ENCODE measurements at regions not wholly inside any gene's neighbourhood (a gene's known extent, or its start where the extent isn't known, plus 50 kb on each side); places are given as distances from the start of the nearest gene placed in this dataset.

DNA sequence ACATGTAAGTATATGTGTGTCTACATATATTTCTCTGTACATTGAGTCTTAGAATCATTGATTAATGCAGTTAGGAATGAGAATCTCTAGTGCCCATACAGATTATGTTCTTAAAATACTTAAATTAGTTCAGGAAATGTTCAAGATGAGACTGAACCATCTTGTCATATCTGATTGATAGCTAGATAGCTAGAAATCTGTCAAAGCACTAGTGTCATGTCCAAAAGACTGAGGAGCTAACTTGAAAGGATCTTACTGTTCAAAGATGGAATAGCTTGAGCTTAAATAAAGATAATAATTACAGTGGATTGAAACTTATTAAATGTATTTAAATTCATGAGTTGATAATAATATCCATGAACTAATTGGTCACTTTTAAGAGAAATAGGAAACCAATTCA, 191.7 kb upstream of the TCF21 start:
- no peak for DNase-seq
- TF ChIP-seq POLR2A (IDR thresholded peaks at IDR 0.05) (no peak), POLR2AphosphoS5 (IDR thresholded peaks at IDR 0.05) (no peak)
- TF ChIP-seq, protein P1, sequence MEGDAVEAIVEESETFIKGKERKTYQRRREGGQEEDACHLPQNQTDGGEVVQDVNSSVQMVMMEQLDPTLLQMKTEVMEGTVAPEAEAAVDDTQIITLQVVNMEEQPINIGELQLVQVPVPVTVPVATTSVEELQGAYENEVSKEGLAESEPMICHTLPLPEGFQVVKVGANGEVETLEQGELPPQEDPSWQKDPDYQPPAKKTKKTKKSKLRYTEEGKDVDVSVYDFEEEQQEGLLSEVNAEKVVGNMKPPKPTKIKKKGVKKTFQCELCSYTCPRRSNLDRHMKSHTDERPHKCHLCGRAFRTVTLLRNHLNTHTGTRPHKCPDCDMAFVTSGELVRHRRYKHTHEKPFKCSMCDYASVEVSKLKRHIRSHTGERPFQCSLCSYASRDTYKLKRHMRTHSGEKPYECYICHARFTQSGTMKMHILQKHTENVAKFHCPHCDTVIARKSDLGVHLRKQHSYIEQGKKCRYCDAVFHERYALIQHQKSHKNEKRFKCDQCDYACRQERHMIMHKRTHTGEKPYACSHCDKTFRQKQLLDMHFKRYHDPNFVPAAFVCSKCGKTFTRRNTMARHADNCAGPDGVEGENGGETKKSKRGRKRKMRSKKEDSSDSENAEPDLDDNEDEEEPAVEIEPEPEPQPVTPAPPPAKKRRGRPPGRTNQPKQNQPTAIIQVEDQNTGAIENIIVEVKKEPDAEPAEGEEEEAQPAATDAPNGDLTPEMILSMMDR (IDR thresholded peaks at IDR 0.05 in 8 of 11, conservative IDR thresholded peaks at IDR 0.05 in 3 of 11) = no peak
- H3K27me3 ChIP-seq (replicated peaks in 1 of 7) = no peaks in the 10 kb centered on the region
- no peak overlapping the region for H3K27ac ChIP-seq
- no peak overlapping the region for H3K4me3 ChIP-seq
- no peaks in the 10 kb centered on the region for H3K4me1 ChIP-seq
- no peaks in the 10 kb centered on the region for H3K36me3 ChIP-seq
- H3K9me3 ChIP-seq = peaks cover 0 to 5% (median 0%) of the 10 kb centered on the region in 8 donors
- intact Hi-C loops (cut with DNase I; ENCODE audit: low total_unique reads) = no loop called here

DNA sequence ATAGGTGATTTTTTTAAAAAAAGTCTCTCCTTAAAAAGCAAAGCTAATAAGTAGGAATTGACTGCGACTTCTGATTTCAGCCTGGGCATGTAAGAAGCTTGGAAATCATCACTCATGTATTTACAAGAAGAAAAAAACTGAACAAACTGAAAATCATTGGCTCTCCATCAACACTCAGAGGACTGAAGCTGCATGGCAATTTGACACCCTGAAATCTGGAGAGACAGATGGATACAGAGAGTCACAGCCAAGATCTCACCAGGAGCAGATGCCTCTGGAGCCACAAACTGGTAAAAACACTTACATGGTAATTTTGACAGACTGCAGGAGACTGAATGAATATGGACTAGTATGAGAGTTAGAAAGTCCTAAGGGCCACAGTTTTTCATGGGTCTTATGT, 191.2 kb upstream of the TCF21 start:
- Histone ChIP-seq H3K27ac (no peak overlapping the region), H3K4me3 (no peak overlapping the region), H3K27me3 (replicated peaks in 1 of 7) (no peaks in the 10 kb centered on the region), H3K9me3 (peaks cover 0 to 5% (median 0%) of the 10 kb centered on the region in 8 donors), H3K36me3 (no peaks in the 10 kb centered on the region), H3K4me1 (no peaks in the 10 kb centered on the region)
- TF ChIP-seq, protein P1 (IDR thresholded peaks at IDR 0.05 in 8 of 11, conservative IDR thresholded peaks at IDR 0.05 in 3 of 11) = no peak
- TF ChIP-seq POLR2A (IDR thresholded peaks at IDR 0.05) (no peak), POLR2AphosphoS5 (IDR thresholded peaks at IDR 0.05) (no peak)
- 50 to 78% (median 68%) methylated on average over 1 of the region's 1 CpG for WGBS, 5 donors
- no peak for DNase-seq
- intact Hi-C loops (cut with DNase I; ENCODE audit: low total_unique reads) = no loop called here

DNA sequence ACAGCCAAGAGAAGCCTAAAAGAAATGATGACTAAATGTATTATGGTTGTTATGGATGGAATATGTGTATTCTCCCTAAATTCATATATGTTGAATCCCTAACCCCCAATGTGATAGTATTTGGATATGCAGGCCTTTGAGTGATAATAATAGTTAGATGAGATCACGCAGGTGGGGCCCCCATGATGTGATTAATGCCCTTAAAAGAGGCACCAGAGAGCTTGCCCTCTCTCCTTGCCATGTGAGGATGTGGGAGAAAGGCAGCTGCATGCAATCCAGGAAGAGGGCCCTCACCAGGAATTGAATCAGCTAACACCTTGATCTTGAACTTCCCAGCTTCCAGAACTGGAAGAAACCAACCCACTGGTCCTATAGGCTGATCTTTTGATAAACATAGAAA, 190.6 kb upstream of the TCF21 start:
- intact Hi-C loops (cut with DNase I; ENCODE audit: low total_unique reads) = no loop called here

DNA sequence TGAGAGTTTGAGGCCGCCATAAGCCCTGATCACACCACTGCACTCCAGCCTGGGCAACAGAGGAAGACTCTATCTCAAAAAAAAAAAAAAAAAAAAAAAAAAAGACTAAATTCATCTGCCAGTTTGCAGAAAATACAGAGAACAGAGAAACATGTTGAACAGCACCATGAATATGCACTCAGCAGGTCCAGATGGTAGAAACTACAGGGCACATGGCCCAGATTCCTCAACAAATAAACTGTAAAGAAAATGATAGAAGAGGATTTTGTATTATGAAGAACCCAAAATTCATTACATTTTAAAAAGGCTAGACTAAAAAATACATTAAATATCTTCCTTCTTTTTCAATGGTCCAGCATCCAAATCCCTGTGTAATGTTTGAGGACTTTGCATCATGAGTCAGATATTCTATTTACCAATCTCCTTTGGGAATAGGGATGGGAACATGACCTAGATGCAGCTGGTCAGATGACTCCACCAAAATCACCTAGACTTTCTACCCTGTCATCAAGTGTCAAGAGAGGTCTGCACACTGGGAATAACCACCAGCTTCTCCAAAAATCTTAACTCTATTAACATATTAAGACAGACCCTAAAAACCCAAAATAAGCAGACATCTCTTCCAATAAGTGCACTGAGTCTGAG, 189.1 kb upstream of the TCF21 start:
- DNase-seq = no peak
- no peaks in the 10 kb centered on the region for H3K4me1 ChIP-seq
- H3K36me3 ChIP-seq = no peaks in the 10 kb centered on the region
- intact Hi-C loops (cut with DNase I; ENCODE audit: low total_unique reads) = no loop called here
- no peak overlapping the region for H3K27ac ChIP-seq
- H3K4me3 ChIP-seq = no peak overlapping the region
- TF ChIP-seq POLR2A (IDR thresholded peaks at IDR 0.05) (no peak), POLR2AphosphoS5 (IDR thresholded peaks at IDR 0.05) (no peak)
- TF ChIP-seq, protein P1 (IDR thresholded peaks at IDR 0.05 in 8 of 11, conservative IDR thresholded peaks at IDR 0.05 in 3 of 11) = no peak
- no peaks in the 10 kb centered on the region for H3K27me3 ChIP-seq (replicated peaks in 1 of 7)
- 80 to 96% (median 90%) methylated on average over 1 of the region's 1 CpG for WGBS, 5 donors
- H3K9me3 ChIP-seq = peaks cover 0 to 5% (median 0%) of the 10 kb centered on the region in 8 donors

More for the DNA sequence above, 190.6 kb upstream of the TCF21 start:
- WGBS, 5 donors = 59 to 83% (median 74%) methylated on average over 1 of the region's 1 CpG
- TF ChIP-seq POLR2A (IDR thresholded peaks at IDR 0.05) = no peak
- no peak for TF ChIP-seq POLR2AphosphoS5 (IDR thresholded peaks at IDR 0.05)
- TF ChIP-seq, protein P1 (IDR thresholded peaks at IDR 0.05 in 8 of 11, conservative IDR thresholded peaks at IDR 0.05 in 3 of 11) = no peak
- H3K4me3 ChIP-seq = no peak overlapping the region
- no peak for DNase-seq
- H3K9me3 ChIP-seq = peaks cover 0 to 5% (median 0%) of the 10 kb centered on the region in 8 donors
- no peaks in the 10 kb centered on the region for H3K36me3 ChIP-seq
- H3K27me3 ChIP-seq (replicated peaks in 1 of 7) = no peaks in the 10 kb centered on the region
- H3K27ac ChIP-seq = no peak overlapping the region
- no peaks in the 10 kb centered on the region for H3K4me1 ChIP-seq

All from spleen (tissue), 11 donors.